ENCODE measurements at regions not wholly inside any gene's neighbourhood (a gene's known extent, or its start where the extent isn't known, plus 50 kb on each side); places are given as distances from the start of the nearest gene placed in this dataset.

- Histone ChIP-seq H3K9me2 (replicated peaks; ENCODE audit: control insufficient read depth, low read length) (no peaks in the 10 kb centered on the region), H3F3A (ENCODE audit: control insufficient read depth, insufficient read depth) (no peaks in the 10 kb centered on the region), H3K79me2 (ENCODE audit: control insufficient read depth, low read length) (no peaks in the 10 kb centered on the region), H4K20me1 (ENCODE audit: control insufficient read depth, insufficient read depth, low read depth, low read length) (no peaks in the 10 kb centered on the region), H3K27me3 (ENCODE audit: control insufficient read depth, low read length) (no peaks in the 10 kb centered on the region; the same call in 1 of the 2 replicates), H3K27ac (ENCODE audit: low read depth, low read length) (no peak overlapping the region), H3K36me3 (ENCODE audit: control insufficient read depth, low read length) (no peaks in the 10 kb centered on the region), H3K4me2 (ENCODE audit: low read length) (no peak overlapping the region), H3K9me3 (ENCODE audit: control insufficient read depth, insufficient read depth, low read length) (no peaks in the 10 kb centered on the region), H3K4me3 (ENCODE audit: low read length) (no peak overlapping the region), H3K4me1 (ENCODE audit: control insufficient read depth, low read length) (no peaks in the 10 kb centered on the region)
- TF ChIP-seq EZH2phosphoT487 (IDR thresholded peaks at IDR 0.05; ENCODE audit: borderline replicate concordance, low read length): no peak
These were observed 257.7 kb downstream of the LOXHD1 start for GRCh38 chr18:46399303-46399702.

- Histone ChIP-seq H3K27ac (ENCODE audit: low read depth, low read length) (no peak overlapping the region), H4K20me1 (ENCODE audit: control insufficient read depth, insufficient read depth, low read depth, low read length) (no peaks in the 10 kb centered on the region), H3K4me2 (ENCODE audit: low read length) (no peak overlapping the region), H3K4me1 (ENCODE audit: control insufficient read depth, low read length) (no peaks in the 10 kb centered on the region), H3K36me3 (ENCODE audit: control insufficient read depth, low read length) (no peaks in the 10 kb centered on the region), H3K27me3 (ENCODE audit: control insufficient read depth, low read length) (peaks cover 3% of the 10 kb centered on the region; the same call in 1 of the 2 replicates), H3K9me2 (replicated peaks; ENCODE audit: control insufficient read depth, low read length) (no peaks in the 10 kb centered on the region), H3K9me3 (ENCODE audit: control insufficient read depth, insufficient read depth, low read length) (no peaks in the 10 kb centered on the region), H3F3A (ENCODE audit: control insufficient read depth, insufficient read depth) (no peaks in the 10 kb centered on the region), H3K4me3 (ENCODE audit: low read length) (no peak overlapping the region), H3K79me2 (ENCODE audit: control insufficient read depth, low read length) (no peaks in the 10 kb centered on the region)
- TF ChIP-seq EZH2phosphoT487 (IDR thresholded peaks at IDR 0.05; ENCODE audit: borderline replicate concordance, low read length) (no peak), CTCF (IDR thresholded peaks at IDR 0.05; ENCODE audit: low read depth, low read length, poor library complexity, severe bottlenecking) (no peak)
These were observed 256.6 kb downstream of the LOXHD1 start for GRCh38 chr18:46400449-46400848.

GRCh38 chr18:46401486-46402070, 255.4 kb downstream of the LOXHD1 start:
- H3K4me2 ChIP-seq (ENCODE audit: low read length): no peak overlapping the region
- H3K9me3 ChIP-seq (ENCODE audit: control insufficient read depth, insufficient read depth, low read length): no peaks in the 10 kb centered on the region
- H3K27ac ChIP-seq (ENCODE audit: low read depth, low read length): no peak overlapping the region
- H3K79me2 ChIP-seq (ENCODE audit: control insufficient read depth, low read length): no peaks in the 10 kb centered on the region
- TF ChIP-seq CTCF (IDR thresholded peaks at IDR 0.05; ENCODE audit: low read depth, low read length, poor library complexity, severe bottlenecking) (no peak), EZH2phosphoT487 (IDR thresholded peaks at IDR 0.05; ENCODE audit: borderline replicate concordance, low read length) (no peak)
- H3K4me1 ChIP-seq (ENCODE audit: control insufficient read depth, low read length): no peaks in the 10 kb centered on the region
- H3K9me2 ChIP-seq (replicated peaks; ENCODE audit: control insufficient read depth, low read length): no peaks in the 10 kb centered on the region
- no peaks in the 10 kb centered on the region for H3K36me3 ChIP-seq (ENCODE audit: control insufficient read depth, low read length)
- H3F3A ChIP-seq (ENCODE audit: control insufficient read depth, insufficient read depth): no peaks in the 10 kb centered on the region
- H4K20me1 ChIP-seq (ENCODE audit: control insufficient read depth, insufficient read depth, low read depth, low read length): no peaks in the 10 kb centered on the region
- H3K4me3 ChIP-seq (ENCODE audit: low read length): no peak overlapping the region
- peaks cover 6% of the 10 kb centered on the region; the same call in 1 of the 2 replicates for H3K27me3 ChIP-seq (ENCODE audit: control insufficient read depth, low read length)

GRCh38 chr18:46402396-46402795, 254.6 kb downstream of the LOXHD1 start:
- Histone ChIP-seq H3K4me3 (ENCODE audit: low read length) (no peak overlapping the region), H3K4me1 (ENCODE audit: control insufficient read depth, low read length) (no peaks in the 10 kb centered on the region), H3K27ac (ENCODE audit: low read depth, low read length) (no peak overlapping the region), H3K4me2 (ENCODE audit: low read length) (no peak overlapping the region), H4K20me1 (ENCODE audit: control insufficient read depth, insufficient read depth, low read depth, low read length) (no peaks in the 10 kb centered on the region), H3K27me3 (ENCODE audit: control insufficient read depth, low read length) (peaks cover 12% of the 10 kb centered on the region), H3K9me3 (ENCODE audit: control insufficient read depth, insufficient read depth, low read length) (no peaks in the 10 kb centered on the region), H3K79me2 (ENCODE audit: control insufficient read depth, low read length) (no peaks in the 10 kb centered on the region), H3K9me2 (replicated peaks; ENCODE audit: control insufficient read depth, low read length) (no peaks in the 10 kb centered on the region), H3F3A (ENCODE audit: control insufficient read depth, insufficient read depth) (no peaks in the 10 kb centered on the region), H3K36me3 (ENCODE audit: control insufficient read depth, low read length) (no peaks in the 10 kb centered on the region)
- TF ChIP-seq EZH2phosphoT487 (IDR thresholded peaks at IDR 0.05; ENCODE audit: borderline replicate concordance, low read length) (no peak), CTCF (IDR thresholded peaks at IDR 0.05; ENCODE audit: low read depth, low read length, poor library complexity, severe bottlenecking) (no peak)

Data from DOHH2 (cell line).